Central memory CD8-positive, alpha-beta T cell (primary cell): ENCODE measurements at regions not wholly inside any gene's neighbourhood (a gene's known extent, or its start where the extent isn't known, plus 50 kb on each side); places are given as distances from the start of the nearest gene placed in this dataset.

ENCODE experiments used
- ATAC-seq: fragments of 150-1000 bp; cut with Tn5 transposase; replicated peaks from 2 replicates; pipeline ENCODE4 v1.10.0; 2022; ENCODE audit warnings: mild to moderate bottlenecking, moderate FRiP score, moderate number of reproducible peaks; ENCODE audit not compliant: poor library complexity, severe bottlenecking; ENCODE audit errors: extremely low read depth
- DNase-seq, 2 donors: peaks; one replicate each; pipeline ENCODE4 v3.0.0; 2021; ENCODE audit warnings: low spot score in 2 of 2
- H3K27ac Mint-ChIP-seq: one replicate; pipeline ENCODE4 v1.8.0; 2022; ENCODE audit warnings: low read depth, mild to moderate bottlenecking, moderate library complexity, mixed read lengths
- H3K27me3 Mint-ChIP-seq: one replicate; pipeline ENCODE4 v1.8.0; 2022; ENCODE audit warnings: mixed read lengths
- H3K36me3 Mint-ChIP-seq: one replicate; pipeline ENCODE4 v1.8.0; 2022; ENCODE audit warnings: mild to moderate bottlenecking, moderate library complexity, mixed read lengths; ENCODE audit not compliant: insufficient read depth
- H3K4me1 Mint-ChIP-seq: one replicate; pipeline ENCODE4 v1.8.0; 2022; ENCODE audit warnings: mixed read lengths
- H3K4me3 Mint-ChIP-seq: one replicate; pipeline ENCODE4 v1.8.0; 2022; ENCODE audit warnings: mild to moderate bottlenecking, moderate library complexity, mixed read lengths
- H3K9me3 Mint-ChIP-seq: one replicate; pipeline ENCODE4 v1.8.0; 2022; ENCODE audit warnings: mixed read lengths

- H3K27ac Mint-ChIP-seq, result no peak overlapping the region
- H3K36me3 Mint-ChIP-seq, result no peaks in the 10 kb centered on the region
- peaks cover 5% of the 10 kb centered on the region for H3K9me3 Mint-ChIP-seq
- peak overlapping the region; percentile 2 for H3K4me3 Mint-ChIP-seq
- H3K4me1 Mint-ChIP-seq, result peaks cover 43% of the 10 kb centered on the region
- no peak for ATAC-seq
- H3K27me3 Mint-ChIP-seq, result no peaks in the 10 kb centered on the region
- DNase-seq, result no peak
Observed at GRCh38 chr15:70524470-70524869, 238.9 kb downstream of the UACA start.

GRCh38 chr15:70523616-70524015, 239.7 kb downstream of the UACA start:
- H3K27me3 Mint-ChIP-seq, result no peaks in the 10 kb centered on the region
- ATAC-seq (no peak), DNase-seq (no peak)
- H3K9me3 Mint-ChIP-seq, result peaks cover 5% of the 10 kb centered on the region
- no peak overlapping the region for H3K27ac Mint-ChIP-seq
- H3K36me3 Mint-ChIP-seq, result no peaks in the 10 kb centered on the region
- no peak overlapping the region for H3K4me3 Mint-ChIP-seq
- peaks cover 35% of the 10 kb centered on the region for H3K4me1 Mint-ChIP-seq

GRCh38 chr15:70523192-70523591, 240.2 kb downstream of the UACA start:
- Mint-ChIP-seq H3K9me3 (peaks cover 3% of the 10 kb centered on the region), H3K36me3 (no peaks in the 10 kb centered on the region), H3K4me1 (peaks cover 30% of the 10 kb centered on the region), H3K27me3 (no peaks in the 10 kb centered on the region), H3K4me3 (no peak overlapping the region), H3K27ac (no peak overlapping the region)
- ATAC-seq (no peak), DNase-seq (no peak)

- no peak overlapping the region for H3K4me3 Mint-ChIP-seq
- no peak for DNase-seq
- peaks cover 25% of the 10 kb centered on the region for H3K4me1 Mint-ChIP-seq
- H3K9me3 Mint-ChIP-seq, result no peaks in the 10 kb centered on the region
- H3K27ac Mint-ChIP-seq, result no peak overlapping the region
- no peak for ATAC-seq
- no peaks in the 10 kb centered on the region for H3K27me3 Mint-ChIP-seq
- H3K36me3 Mint-ChIP-seq, result no peaks in the 10 kb centered on the region
Observed at GRCh38 chr15:70522323-70522966, 240.9 kb downstream of the UACA start.

DNA sequence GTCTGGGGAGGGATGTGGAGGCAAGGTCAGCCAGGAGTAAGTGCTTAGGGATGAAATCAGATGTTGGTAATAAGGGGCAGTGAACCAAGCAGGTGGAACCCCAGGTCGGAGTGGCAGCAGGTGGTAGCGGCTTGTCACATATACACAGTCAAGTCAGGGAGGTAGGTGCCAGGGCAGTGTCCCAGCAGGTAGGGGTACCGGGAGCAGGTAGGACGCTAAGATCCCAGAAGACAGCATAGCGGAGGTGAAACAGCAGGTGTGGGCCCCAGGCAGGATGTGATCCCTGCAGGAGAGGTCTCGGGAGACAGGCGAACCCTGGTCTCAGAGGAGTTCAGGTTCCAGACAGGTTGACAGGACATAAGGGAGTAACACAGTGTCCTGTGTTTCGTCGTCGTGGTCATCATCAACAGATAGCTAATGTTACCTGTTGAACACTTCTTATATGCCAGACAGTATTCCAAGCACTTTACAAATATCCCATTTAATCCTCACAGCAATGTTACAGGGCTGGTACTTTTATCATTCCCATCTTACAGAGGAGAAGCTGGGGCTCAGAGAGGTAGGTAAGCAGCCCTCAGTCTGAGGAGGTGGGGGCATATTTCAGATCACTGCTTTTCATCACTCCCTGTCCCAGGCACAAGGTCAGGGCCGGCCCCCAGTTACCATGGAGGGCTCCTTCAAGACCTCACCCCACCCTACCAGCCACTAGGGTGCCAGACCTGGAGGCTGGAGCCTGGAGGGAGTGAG, 241.6 kb downstream of the UACA start:
- H3K9me3 Mint-ChIP-seq, result no peaks in the 10 kb centered on the region
- no peaks in the 10 kb centered on the region for H3K27me3 Mint-ChIP-seq
- peak overlapping the region; percentile 20 for H3K27ac Mint-ChIP-seq
- peaks cover 19% of the 10 kb centered on the region for H3K4me1 Mint-ChIP-seq
- H3K4me3 Mint-ChIP-seq, result no peak overlapping the region
- H3K36me3 Mint-ChIP-seq, result peaks cover 2% of the 10 kb centered on the region
- no peak for DNase-seq
- no peak for ATAC-seq

DNA sequence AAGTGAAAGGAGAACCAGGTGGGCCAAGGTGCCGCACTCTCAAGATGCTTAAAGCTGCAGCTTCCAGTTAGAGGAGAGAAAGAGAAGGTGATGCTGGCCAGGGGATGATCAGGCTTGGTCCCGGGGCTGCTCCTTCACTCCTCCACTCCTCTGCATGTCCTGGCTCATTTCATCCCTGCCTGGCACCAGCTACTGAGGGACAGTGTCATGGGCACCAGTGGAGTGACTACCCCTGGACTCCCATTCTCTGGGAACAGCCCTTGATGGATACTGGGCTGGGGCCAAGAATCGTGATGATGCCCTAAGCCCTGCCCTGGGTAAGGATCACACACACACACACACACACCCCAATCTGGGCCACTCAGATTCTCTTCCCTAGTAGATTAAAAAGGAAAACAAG, 243.7 kb downstream of the UACA start:
- no peak overlapping the region for H3K27ac Mint-ChIP-seq
- no peaks in the 10 kb centered on the region for H3K27me3 Mint-ChIP-seq
- DNase-seq (no peak), ATAC-seq (no peak)
- H3K4me3 Mint-ChIP-seq, result no peak overlapping the region
- no peaks in the 10 kb centered on the region for H3K9me3 Mint-ChIP-seq
- H3K4me1 Mint-ChIP-seq, result peaks cover 5% of the 10 kb centered on the region
- H3K36me3 Mint-ChIP-seq, result peaks cover 2% of the 10 kb centered on the region

DNA sequence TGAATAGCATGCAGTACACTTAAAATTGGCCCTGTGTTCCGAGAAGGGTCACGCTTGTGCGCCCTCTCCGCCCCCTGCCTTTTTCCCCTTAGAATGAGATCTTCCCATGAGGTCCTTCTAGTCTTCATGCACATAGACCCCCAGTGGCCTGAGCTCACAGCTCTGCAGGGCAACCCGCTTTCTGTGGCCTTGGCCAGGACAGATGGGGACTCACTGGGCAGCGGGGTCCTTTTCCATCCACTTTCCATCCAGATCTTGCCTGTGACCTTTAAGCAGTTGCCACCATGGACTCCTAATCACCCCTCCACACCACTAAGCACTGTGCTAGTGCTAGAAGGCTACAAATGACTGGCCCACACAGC, 244.4 kb downstream of the UACA start:
- H3K36me3 Mint-ChIP-seq, result peaks cover 2% of the 10 kb centered on the region
- no peak for ATAC-seq
- H3K4me3 Mint-ChIP-seq, result no peak overlapping the region
- H3K27ac Mint-ChIP-seq, result no peak overlapping the region
- no peaks in the 10 kb centered on the region for H3K27me3 Mint-ChIP-seq
- no peaks in the 10 kb centered on the region for H3K9me3 Mint-ChIP-seq
- H3K4me1 Mint-ChIP-seq, result peaks cover 5% of the 10 kb centered on the region
- DNase-seq, result no peak

DNA sequence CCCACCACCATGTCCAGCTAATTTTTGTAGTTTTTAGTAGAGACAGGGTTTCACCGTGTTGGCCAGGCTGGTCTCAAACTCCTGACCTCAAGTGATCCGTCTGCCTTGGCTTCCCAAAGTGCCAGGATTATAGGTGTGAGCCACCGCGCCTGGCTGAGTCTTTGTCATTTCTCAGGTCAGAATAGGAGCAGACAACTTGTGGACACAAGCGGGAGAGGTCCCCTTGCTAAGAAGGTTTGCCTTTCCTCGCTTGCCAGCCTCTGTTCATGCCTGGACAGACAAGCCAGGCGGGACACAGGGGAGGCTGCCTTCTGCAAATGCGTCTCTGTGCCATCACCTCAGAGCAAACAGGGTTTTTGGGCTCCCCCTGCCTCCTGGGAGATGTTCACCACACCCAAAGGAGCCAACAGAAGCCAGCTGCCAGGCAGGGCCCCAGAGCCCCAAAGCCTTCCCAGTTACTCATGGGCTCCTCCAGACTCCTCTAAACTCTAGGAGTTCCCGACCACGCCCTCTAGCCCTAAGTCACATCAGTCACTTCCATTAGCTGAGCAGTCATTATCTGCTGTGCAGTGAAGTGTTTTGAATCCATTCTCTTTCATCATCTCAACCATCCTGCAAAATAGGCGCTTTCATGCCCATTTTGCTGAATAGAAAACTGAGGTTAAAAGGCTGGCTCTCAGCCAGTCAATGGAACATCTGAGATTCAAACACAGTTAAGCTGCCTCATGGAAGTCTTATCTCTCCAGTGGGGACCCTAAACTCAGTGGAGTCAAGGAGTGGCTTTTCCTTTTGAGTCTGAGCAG, 245.0 kb downstream of the UACA start:
- no peak for ATAC-seq
- Mint-ChIP-seq H3K4me1 (peaks cover 5% of the 10 kb centered on the region), H3K36me3 (peaks cover 2% of the 10 kb centered on the region), H3K27me3 (no peaks in the 10 kb centered on the region), H3K27ac (no peak overlapping the region), H3K4me3 (no peak overlapping the region), H3K9me3 (no peaks in the 10 kb centered on the region)
- DNase-seq, result no peak

- H3K4me1 Mint-ChIP-seq, result no peaks in the 10 kb centered on the region
- H3K27me3 Mint-ChIP-seq, result no peaks in the 10 kb centered on the region
- H3K36me3 Mint-ChIP-seq, result peaks cover 2% of the 10 kb centered on the region
- H3K9me3 Mint-ChIP-seq, result no peaks in the 10 kb centered on the region
- H3K27ac Mint-ChIP-seq, result no peak overlapping the region
- no peak for DNase-seq
- ATAC-seq, result no peak
- H3K4me3 Mint-ChIP-seq, result no peak overlapping the region
Observed at GRCh38 chr15:70517194-70517590, 246.2 kb downstream of the UACA start.

DNA sequence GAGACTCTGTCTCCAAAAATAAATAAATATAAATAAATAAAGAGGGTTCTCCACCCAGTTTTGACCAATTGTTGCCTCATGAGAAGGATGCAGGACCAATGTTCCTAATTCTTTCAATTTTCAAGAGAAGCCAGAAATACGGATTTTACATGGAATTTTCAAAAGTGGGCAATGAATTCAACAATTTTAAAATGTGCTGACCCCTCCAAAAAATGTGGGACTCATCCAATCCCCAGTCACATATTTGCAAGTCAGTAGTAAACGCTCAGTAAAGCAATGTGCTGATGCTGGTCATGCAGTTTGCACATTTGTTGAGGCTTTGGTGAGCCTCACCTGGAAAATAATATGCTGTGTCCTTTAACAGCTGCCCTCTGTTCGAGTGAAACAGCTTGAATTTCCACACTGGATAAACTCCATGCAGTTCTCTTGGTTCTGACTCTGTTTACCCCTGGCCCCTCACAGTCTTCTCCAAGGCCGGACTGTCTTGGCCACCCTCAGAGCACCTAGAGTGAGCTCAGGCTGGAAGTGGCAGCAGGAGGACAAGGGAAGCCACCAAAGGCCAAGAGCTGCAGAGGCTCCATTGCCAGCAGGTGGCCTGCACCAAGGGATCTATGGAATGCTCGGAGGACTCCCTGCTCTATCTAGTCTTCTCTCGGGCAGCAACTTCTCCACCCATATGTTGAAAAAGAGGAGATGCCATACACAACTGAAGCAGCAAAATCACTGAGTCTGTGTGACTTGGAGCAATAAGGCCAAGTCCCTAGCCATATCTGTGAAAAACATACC, 246.8 kb downstream of the UACA start:
- no peak overlapping the region for H3K4me3 Mint-ChIP-seq
- H3K9me3 Mint-ChIP-seq, result no peaks in the 10 kb centered on the region
- no peaks in the 10 kb centered on the region for H3K27me3 Mint-ChIP-seq
- no peaks in the 10 kb centered on the region for H3K4me1 Mint-ChIP-seq
- H3K27ac Mint-ChIP-seq, result no peak overlapping the region
- peaks cover 2% of the 10 kb centered on the region for H3K36me3 Mint-ChIP-seq
- no peak for ATAC-seq
- DNase-seq, result no peak

GRCh38 chr15:70514251-70514650, 249.1 kb downstream of the UACA start:
- Mint-ChIP-seq H3K4me1 (peaks cover 9% of the 10 kb centered on the region), H3K4me3 (no peak overlapping the region), H3K9me3 (peaks cover 8% of the 10 kb centered on the region), H3K36me3 (peaks cover 2% of the 10 kb centered on the region), H3K27ac (no peak overlapping the region), H3K27me3 (no peaks in the 10 kb centered on the region)
- ATAC-seq (no peak), DNase-seq (no peak)

DNA sequence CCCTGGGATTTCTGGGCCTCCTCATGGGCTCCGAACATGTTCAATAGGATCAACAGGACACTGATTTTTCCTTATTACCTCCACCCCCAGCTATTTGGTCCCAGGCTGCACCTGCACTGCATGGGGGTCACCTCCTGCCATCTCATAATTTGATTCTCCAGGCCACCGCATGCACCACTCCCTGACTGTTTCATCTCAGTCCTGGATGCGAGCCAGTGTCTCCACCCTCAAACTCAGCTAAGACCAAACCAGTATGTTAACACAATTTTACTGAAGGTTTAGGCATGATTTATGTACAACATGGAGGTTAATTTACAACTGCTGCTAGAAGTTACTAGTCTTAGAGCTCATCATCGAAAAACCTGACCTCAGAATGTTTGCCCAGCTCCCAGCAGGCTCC, 249.5 kb downstream of the UACA start:
- no peaks in the 10 kb centered on the region for H3K27me3 Mint-ChIP-seq
- H3K27ac Mint-ChIP-seq, result no peak overlapping the region
- peaks cover 2% of the 10 kb centered on the region for H3K36me3 Mint-ChIP-seq
- H3K4me1 Mint-ChIP-seq, result peaks cover 13% of the 10 kb centered on the region
- ATAC-seq, result no peak
- H3K4me3 Mint-ChIP-seq, result no peak overlapping the region
- H3K9me3 Mint-ChIP-seq, result peaks cover 8% of the 10 kb centered on the region
- DNase-seq, result no peak
